ENCODE measurements at regions not wholly inside any gene's neighbourhood (a gene's known extent, or its start where the extent isn't known, plus 50 kb on each side); places are given as distances from the start of the nearest gene placed in this dataset.

- TF ChIP-seq CTCF (conservative IDR thresholded peaks at IDR 0.05; ENCODE audit: low read depth in 2 of 2) (no peak), POLR2AphosphoS5 (IDR thresholded peaks at IDR 0.05; ENCODE audit: low read depth) (no peak), REST (IDR thresholded peaks at IDR 0.05; ENCODE audit: unreplicated experiment) (no peak), EZH2 (IDR thresholded peaks at IDR 0.05; ENCODE audit: low read depth, unreplicated experiment) (no peak), EZH2phosphoT487 (IDR thresholded peaks at IDR 0.05; ENCODE audit: unreplicated experiment) (no peak)
These were observed 511.9 kb downstream of the RPL10L start for GRCh38 chr14:46139649-46140048.

All from GM23338 (cell line).